ENCODE measurements at regions not wholly inside any gene's neighbourhood (a gene's known extent, or its start where the extent isn't known, plus 50 kb on each side); places are given as distances from the start of the nearest gene placed in this dataset.

DNA sequence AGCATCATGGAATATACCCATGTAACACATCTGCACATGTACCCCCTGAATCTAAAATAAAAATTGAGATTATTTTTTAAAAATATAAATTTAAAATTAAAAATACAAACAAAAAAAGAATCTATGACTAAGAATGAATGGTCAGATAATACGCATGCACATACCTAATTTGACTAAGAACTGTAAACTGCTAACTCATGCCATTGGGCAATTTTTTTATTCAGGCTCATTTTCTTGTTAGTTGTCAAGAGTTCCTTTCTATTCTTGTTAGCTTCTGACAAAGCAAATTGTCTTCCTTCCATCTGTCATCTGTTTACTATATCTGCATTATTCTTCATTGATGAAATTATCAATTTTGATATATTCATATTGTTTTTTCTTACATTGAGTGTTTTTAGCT is 69.5 kb upstream of the HAND1 start:
- no peak overlapping the region for H3K4me3 ChIP-seq (ENCODE audit: insufficient read depth, low read length)
- no peaks in the 10 kb centered on the region for H3K36me3 ChIP-seq (ENCODE audit: insufficient read depth, low read length)
- no peaks in the 10 kb centered on the region for H3K79me2 ChIP-seq (ENCODE audit: insufficient read depth, low read length)
- H4K20me1 ChIP-seq (ENCODE audit: insufficient read depth, low read length): no peaks in the 10 kb centered on the region
- H3K4me2 ChIP-seq (ENCODE audit: insufficient read depth, low read length): no peak overlapping the region
- peaks cover 34% of the 10 kb centered on the region for H3K27me3 ChIP-seq (ENCODE audit: insufficient read depth, low read length)
- H3K27ac ChIP-seq (ENCODE audit: low read depth, low read length): no peak overlapping the region
- TF ChIP-seq, protein P1, sequence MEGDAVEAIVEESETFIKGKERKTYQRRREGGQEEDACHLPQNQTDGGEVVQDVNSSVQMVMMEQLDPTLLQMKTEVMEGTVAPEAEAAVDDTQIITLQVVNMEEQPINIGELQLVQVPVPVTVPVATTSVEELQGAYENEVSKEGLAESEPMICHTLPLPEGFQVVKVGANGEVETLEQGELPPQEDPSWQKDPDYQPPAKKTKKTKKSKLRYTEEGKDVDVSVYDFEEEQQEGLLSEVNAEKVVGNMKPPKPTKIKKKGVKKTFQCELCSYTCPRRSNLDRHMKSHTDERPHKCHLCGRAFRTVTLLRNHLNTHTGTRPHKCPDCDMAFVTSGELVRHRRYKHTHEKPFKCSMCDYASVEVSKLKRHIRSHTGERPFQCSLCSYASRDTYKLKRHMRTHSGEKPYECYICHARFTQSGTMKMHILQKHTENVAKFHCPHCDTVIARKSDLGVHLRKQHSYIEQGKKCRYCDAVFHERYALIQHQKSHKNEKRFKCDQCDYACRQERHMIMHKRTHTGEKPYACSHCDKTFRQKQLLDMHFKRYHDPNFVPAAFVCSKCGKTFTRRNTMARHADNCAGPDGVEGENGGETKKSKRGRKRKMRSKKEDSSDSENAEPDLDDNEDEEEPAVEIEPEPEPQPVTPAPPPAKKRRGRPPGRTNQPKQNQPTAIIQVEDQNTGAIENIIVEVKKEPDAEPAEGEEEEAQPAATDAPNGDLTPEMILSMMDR (IDR thresholded peaks at IDR 0.05; ENCODE audit: extremely low read depth, low read depth, low read length): no peak
- no peak for DNase-seq (ENCODE audit: insufficient read length, low spot score, missing footprints)
- H3K9me3 ChIP-seq (ENCODE audit: low read depth, low read length): no peaks in the 10 kb centered on the region
- peaks cover 5% of the 10 kb centered on the region for H3K4me1 ChIP-seq (ENCODE audit: insufficient read depth, low read length)
- H2AFZ ChIP-seq (ENCODE audit: low read length): no peak overlapping the region

DNA sequence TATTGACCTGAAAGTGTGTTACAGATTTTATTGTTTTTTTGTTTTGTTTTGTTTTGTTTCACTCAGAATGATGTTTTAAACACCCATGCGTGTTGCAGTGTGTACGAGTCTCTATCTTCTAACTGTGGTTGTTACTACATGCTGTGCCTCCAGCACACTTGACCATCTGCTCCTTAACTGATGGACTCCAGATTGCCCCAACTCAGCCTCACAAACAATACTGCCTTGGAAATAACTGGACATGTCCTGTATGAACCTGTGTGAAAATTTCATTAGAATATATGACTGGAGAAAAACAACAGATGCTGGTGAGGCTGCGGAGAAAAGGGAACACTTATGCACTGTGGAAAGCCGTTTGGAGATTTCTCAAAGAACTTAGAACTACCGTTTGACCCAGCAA is 68.7 kb upstream of the HAND1 start:
- no peak for DNase-seq (ENCODE audit: insufficient read length, low spot score, missing footprints)
- H3K9me3 ChIP-seq (ENCODE audit: low read depth, low read length): no peaks in the 10 kb centered on the region
- no peaks in the 10 kb centered on the region for H3K36me3 ChIP-seq (ENCODE audit: insufficient read depth, low read length)
- no peak overlapping the region for H3K27ac ChIP-seq (ENCODE audit: low read depth, low read length)
- no peaks in the 10 kb centered on the region for H3K79me2 ChIP-seq (ENCODE audit: insufficient read depth, low read length)
- no peak overlapping the region for H2AFZ ChIP-seq (ENCODE audit: low read length)
- H3K27me3 ChIP-seq (ENCODE audit: insufficient read depth, low read length): peaks cover 40% of the 10 kb centered on the region
- TF ChIP-seq, protein P1 (IDR thresholded peaks at IDR 0.05; ENCODE audit: extremely low read depth, low read depth, low read length): no peak
- H3K4me3 ChIP-seq (ENCODE audit: insufficient read depth, low read length): no peak overlapping the region
- H3K4me1 ChIP-seq (ENCODE audit: insufficient read depth, low read length): peaks cover 5% of the 10 kb centered on the region
- H4K20me1 ChIP-seq (ENCODE audit: insufficient read depth, low read length): no peaks in the 10 kb centered on the region
- no peak overlapping the region for H3K4me2 ChIP-seq (ENCODE audit: insufficient read depth, low read length)

DNA sequence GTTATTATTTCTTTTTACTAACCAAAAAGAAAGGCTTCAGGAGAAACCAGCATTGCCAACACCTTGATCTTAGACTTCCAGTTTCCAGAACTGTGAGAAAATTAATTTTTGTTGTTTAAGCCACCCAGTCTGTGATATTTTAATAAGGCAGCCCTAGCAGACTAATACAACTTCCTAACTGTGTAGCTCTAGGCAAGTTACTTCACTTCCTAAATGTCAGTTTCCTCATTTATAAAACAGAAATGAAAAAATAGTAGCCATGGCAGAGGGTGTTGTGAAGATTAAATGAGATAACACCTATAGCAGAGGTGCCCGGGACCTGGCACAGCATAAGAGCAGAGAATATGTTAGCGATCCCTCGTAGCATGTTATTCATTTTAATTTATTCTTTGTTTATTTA is 66.6 kb upstream of the HAND1 start:
- no peaks in the 10 kb centered on the region for H4K20me1 ChIP-seq (ENCODE audit: insufficient read depth, low read length)
- no peaks in the 10 kb centered on the region for H3K36me3 ChIP-seq (ENCODE audit: insufficient read depth, low read length)
- no peak overlapping the region for H3K27ac ChIP-seq (ENCODE audit: low read depth, low read length)
- H3K4me2 ChIP-seq (ENCODE audit: insufficient read depth, low read length): no peak overlapping the region
- no peak overlapping the region for H2AFZ ChIP-seq (ENCODE audit: low read length)
- H3K27me3 ChIP-seq (ENCODE audit: insufficient read depth, low read length): peaks cover 40% of the 10 kb centered on the region
- H3K4me1 ChIP-seq (ENCODE audit: insufficient read depth, low read length): peaks cover 5% of the 10 kb centered on the region
- no peaks in the 10 kb centered on the region for H3K79me2 ChIP-seq (ENCODE audit: insufficient read depth, low read length)
- TF ChIP-seq, protein P1 (IDR thresholded peaks at IDR 0.05; ENCODE audit: extremely low read depth, low read depth, low read length): no peak
- no peak overlapping the region for H3K4me3 ChIP-seq (ENCODE audit: insufficient read depth, low read length)
- DNase-seq (ENCODE audit: insufficient read length, low spot score, missing footprints): no peak
- no peaks in the 10 kb centered on the region for H3K9me3 ChIP-seq (ENCODE audit: low read depth, low read length)

DNA sequence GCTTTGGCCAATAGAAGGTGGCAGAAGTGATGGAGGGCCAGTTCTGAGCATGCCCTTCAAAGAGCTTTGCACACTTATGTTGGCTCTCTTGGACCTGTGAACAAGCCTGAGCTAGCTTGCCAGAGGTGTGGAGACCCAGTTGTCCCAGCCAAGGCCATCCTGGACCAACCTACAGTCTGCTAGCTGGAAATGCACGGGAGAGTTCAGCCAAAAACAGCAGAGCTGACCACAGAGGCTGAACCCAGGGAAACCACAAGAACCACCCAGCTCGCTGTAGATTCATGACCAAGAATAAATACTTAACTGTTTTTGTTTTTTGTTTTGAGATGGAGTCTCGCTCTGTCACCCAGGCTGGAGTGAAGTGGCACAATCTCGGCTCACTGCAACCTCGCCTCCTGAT is 65.4 kb upstream of the HAND1 start:
- H3K27me3 ChIP-seq (ENCODE audit: insufficient read depth, low read length): peaks cover 46% of the 10 kb centered on the region
- DNase-seq (ENCODE audit: insufficient read length, low spot score, missing footprints): no peak

More for the DNA sequence above, 65.4 kb upstream of the HAND1 start:
- H3K4me2 ChIP-seq (ENCODE audit: insufficient read depth, low read length): no peak overlapping the region
- no peaks in the 10 kb centered on the region for H3K36me3 ChIP-seq (ENCODE audit: insufficient read depth, low read length)
- H3K4me3 ChIP-seq (ENCODE audit: insufficient read depth, low read length): no peak overlapping the region
- no peaks in the 10 kb centered on the region for H3K79me2 ChIP-seq (ENCODE audit: insufficient read depth, low read length)
- H3K4me1 ChIP-seq (ENCODE audit: insufficient read depth, low read length): peaks cover 5% of the 10 kb centered on the region
- TF ChIP-seq, protein P1 (IDR thresholded peaks at IDR 0.05; ENCODE audit: extremely low read depth, low read depth, low read length): no peak
- H4K20me1 ChIP-seq (ENCODE audit: insufficient read depth, low read length): no peaks in the 10 kb centered on the region
- no peaks in the 10 kb centered on the region for H3K9me3 ChIP-seq (ENCODE audit: low read depth, low read length)
- H3K27ac ChIP-seq (ENCODE audit: low read depth, low read length): no peak overlapping the region
- H2AFZ ChIP-seq (ENCODE audit: low read length): no peak overlapping the region
